CD14-positive monocyte (primary cell): ENCODE measurements at regions not wholly inside any gene's neighbourhood (a gene's known extent, or its start where the extent isn't known, plus 50 kb on each side); places are given as distances from the start of the nearest gene placed in this dataset.

Experiments
- DNase-seq, 3 donors: peaks; one replicate each; pipeline ENCODE4 v3.0.0-alpha.2; 2011 to 2022
- H2AFZ ChIP-seq: 2 replicates; pipeline ENCODE4 v1.6.0; 2012; ENCODE audit warnings: mild to moderate bottlenecking, low read depth, low read length, inconsistent platforms; ENCODE audit not compliant: insufficient read depth, poor library complexity, severe bottlenecking
- H3K27ac ChIP-seq, 2 donors: 1 replicate in 1 of 2; 2 replicates in 1 of 2; pipeline ENCODE4 v1.5.1; 2012 to 2013; ENCODE audit warnings: low read length in 2 of 2, control low read depth in 1 of 2, inconsistent platforms in 1 of 2, low read depth in 1 of 2, mild to moderate bottlenecking in 1 of 2
- H3K27me3 ChIP-seq, 2 donors: one replicate each; pipeline versions ENCODE4 v1.6.0 to v1.6.1; 2011 to 2013; ENCODE audit warnings: low read length in 2 of 2; ENCODE audit not compliant: control insufficient read depth in 2 of 2, insufficient read depth in 2 of 2
- H3K36me3 ChIP-seq, 2 donors: replicated peaks in 1 of 2; 1 replicate in 1 of 2; 2 replicates in 1 of 2; pipeline versions ENCODE4 v1.5.1 to v1.6.1; 2012 to 2013; ENCODE audit warnings: low read length in 2 of 2, control low read depth in 1 of 2, inconsistent platforms in 1 of 2, mild to moderate bottlenecking in 1 of 2; ENCODE audit not compliant: insufficient read depth in 2 of 2, control insufficient read depth in 1 of 2
- H3K4me1 ChIP-seq, 2 donors: 1 replicate in 1 of 2; 2 replicates in 1 of 2; pipeline versions ENCODE4 v1.5.1 to v1.6.1; 2012 to 2013; ENCODE audit warnings: low read length in 2 of 2, control low read depth in 1 of 2, inconsistent platforms in 1 of 2, mild to moderate bottlenecking in 1 of 2, moderate library complexity in 1 of 2; ENCODE audit not compliant: insufficient read depth in 2 of 2, control insufficient read depth in 1 of 2
- H3K4me2 ChIP-seq: replicated peaks from 2 replicates; pipeline ENCODE3; 2012; ENCODE audit warnings: low read length, moderate library complexity, mild to moderate bottlenecking; ENCODE audit not compliant: poor library complexity, severe bottlenecking; ENCODE audit errors: extremely low read depth
- H3K4me3 ChIP-seq, 3 experiments: fragments of 200-600 bp in 1 of 3; sonication (generic) in 1 of 3; replicated peaks in 1 of 3; 1 replicate in 2 of 3; 2 replicates in 1 of 3; pipeline ENCODE4 v1.5.1; 2011 to 2013; ENCODE audit warnings: low read length in 3 of 3, mild to moderate bottlenecking in 3 of 3, control low read depth in 2 of 3, low read depth in 2 of 3, inconsistent platforms in 1 of 3, moderate library complexity in 1 of 3
- H3K79me2 ChIP-seq: 2 replicates; pipeline ENCODE4 v1.6.0; 2012; ENCODE audit warnings: mild to moderate bottlenecking, control low read depth, inconsistent platforms, low read length, moderate library complexity; ENCODE audit not compliant: insufficient read depth
- H3K9ac ChIP-seq: 2 replicates; pipeline ENCODE4 v1.6.0; 2017; ENCODE audit warnings: low read length, mild to moderate bottlenecking; ENCODE audit not compliant: insufficient read depth, poor library complexity, severe bottlenecking
- H3K9me3 ChIP-seq, 2 donors: replicated peaks in 1 of 2; 1 replicate in 1 of 2; 2 replicates in 1 of 2; pipeline versions ENCODE4 v1.5.1 to v1.6.1; 2012 to 2013; ENCODE audit warnings: low read length in 2 of 2, control low read depth in 1 of 2; ENCODE audit not compliant: control insufficient read depth in 1 of 2, insufficient read depth in 1 of 2
- H4K20me1 ChIP-seq: 2 replicates; pipeline ENCODE4 v1.6.0; 2012; ENCODE audit warnings: mild to moderate bottlenecking, low read length, control low read depth, moderate library complexity; ENCODE audit not compliant: insufficient read depth
- H3K27ac Mint-ChIP-seq, 7 donors: one replicate each; pipeline ENCODE4 v1.8.0; 2020; ENCODE audit warnings: mild to moderate bottlenecking in 7 of 7, mixed read lengths in 7 of 7, moderate library complexity in 6 of 7, inconsistent platforms in 2 of 7
- H3K27me3 Mint-ChIP-seq, 3 donors: one replicate each; pipeline ENCODE4 v1.8.0; 2021 to 2022; ENCODE audit warnings: low read depth in 3 of 3, mild to moderate bottlenecking in 3 of 3, mixed read lengths in 3 of 3, moderate library complexity in 3 of 3, inconsistent platforms in 1 of 3
- H3K36me3 Mint-ChIP-seq, 2 donors: one replicate each; pipeline ENCODE4 v1.8.0; 2020; ENCODE audit warnings: mixed read lengths in 2 of 2, inconsistent platforms in 1 of 2, mild to moderate bottlenecking in 1 of 2
- H3K4me1 Mint-ChIP-seq: one replicate; pipeline ENCODE4 v1.8.0; 2020; ENCODE audit warnings: mild to moderate bottlenecking, mixed read lengths
- H3K4me3 Mint-ChIP-seq, 2 donors: one replicate each; pipeline ENCODE4 v1.8.0; 2020; ENCODE audit warnings: mild to moderate bottlenecking in 2 of 2, mixed read lengths in 2 of 2, moderate library complexity in 1 of 2
- H3K9me3 Mint-ChIP-seq, 7 donors: one replicate each; pipeline ENCODE4 v1.8.0; 2020 to 2022; ENCODE audit warnings: mixed read lengths in 7 of 7, mild to moderate bottlenecking in 6 of 7, moderate library complexity in 6 of 7, inconsistent platforms in 2 of 7
- WGBS: methylation state at CpG from one replicate; pipeline ENCODE4 v1.1.5; 2013; ENCODE audit warnings: missing lambda C conversion rate; ENCODE audit not compliant: insufficient coverage; 5-methylcytosine and 5-hydroxymethylcytosine counted together
- intact Hi-C, 2 donors: fragments of 100-400 bp; cut with micrococcal nuclease; formaldehyde crosslinking; loops; one replicate each; pipeline versions ENCODE4 v1.15.0 to v1.15.1; 2023
- TF ChIP-seq, protein P1 (sequence below): fragments of 200-600 bp; IDR thresholded peaks from one replicate; pipeline ENCODE4 v1.8.0; 2022; ENCODE audit warnings: antibody characterized with exemption, mild to moderate bottlenecking

GRCh38 chr14:97602438-97603117, 805.4 kb downstream of the VRK1 start:
- Mint-ChIP-seq H3K27me3 (peaks cover 0 to 4% (median 4%) of the 10 kb centered on the region in 3 donors), H3K27ac (no peak overlapping the region), H3K9me3 (peaks cover 0 to 3% (median 0%) of the 10 kb centered on the region in 7 donors), H3K36me3 (no peaks in the 10 kb centered on the region), H3K4me3 (no peak overlapping the region), H3K4me1 (no peaks in the 10 kb centered on the region)
- Histone ChIP-seq H3K4me1 (no peaks in the 10 kb centered on the region), H4K20me1 (no peaks in the 10 kb centered on the region), H3K9ac (no peak overlapping the region), H2AFZ (no peak overlapping the region), H3K27ac (no peak overlapping the region), H3K9me3 (no peaks in the 10 kb centered on the region), H3K79me2 (no peaks in the 10 kb centered on the region), H3K4me2 (no peak overlapping the region), H3K4me3 (no peak overlapping the region), H3K36me3 (no peaks in the 10 kb centered on the region), H3K27me3 (peaks cover 3 to 9% of the 10 kb centered on the region in 2 donors)
- TF ChIP-seq, protein P1, sequence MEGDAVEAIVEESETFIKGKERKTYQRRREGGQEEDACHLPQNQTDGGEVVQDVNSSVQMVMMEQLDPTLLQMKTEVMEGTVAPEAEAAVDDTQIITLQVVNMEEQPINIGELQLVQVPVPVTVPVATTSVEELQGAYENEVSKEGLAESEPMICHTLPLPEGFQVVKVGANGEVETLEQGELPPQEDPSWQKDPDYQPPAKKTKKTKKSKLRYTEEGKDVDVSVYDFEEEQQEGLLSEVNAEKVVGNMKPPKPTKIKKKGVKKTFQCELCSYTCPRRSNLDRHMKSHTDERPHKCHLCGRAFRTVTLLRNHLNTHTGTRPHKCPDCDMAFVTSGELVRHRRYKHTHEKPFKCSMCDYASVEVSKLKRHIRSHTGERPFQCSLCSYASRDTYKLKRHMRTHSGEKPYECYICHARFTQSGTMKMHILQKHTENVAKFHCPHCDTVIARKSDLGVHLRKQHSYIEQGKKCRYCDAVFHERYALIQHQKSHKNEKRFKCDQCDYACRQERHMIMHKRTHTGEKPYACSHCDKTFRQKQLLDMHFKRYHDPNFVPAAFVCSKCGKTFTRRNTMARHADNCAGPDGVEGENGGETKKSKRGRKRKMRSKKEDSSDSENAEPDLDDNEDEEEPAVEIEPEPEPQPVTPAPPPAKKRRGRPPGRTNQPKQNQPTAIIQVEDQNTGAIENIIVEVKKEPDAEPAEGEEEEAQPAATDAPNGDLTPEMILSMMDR: no peak
- peak in 1 of 3 donors; percentile 3 for DNase-seq
- intact Hi-C loops: no loop called here
- WGBS: 3% methylated on average over 11 of the region's 13 CpGs

GRCh38 chr14:97603201-97603600, 806.0 kb downstream of the VRK1 start:
- Histone ChIP-seq H3K27ac (no peak overlapping the region), H3K4me1 (no peaks in the 10 kb centered on the region), H3K4me2 (no peak overlapping the region), H2AFZ (no peak overlapping the region), H3K79me2 (no peaks in the 10 kb centered on the region), H3K9me3 (no peaks in the 10 kb centered on the region), H3K36me3 (no peaks in the 10 kb centered on the region), H3K9ac (no peak overlapping the region), H3K4me3 (no peak overlapping the region), H3K27me3 (peaks cover 3 to 9% of the 10 kb centered on the region in 2 donors), H4K20me1 (no peaks in the 10 kb centered on the region)
- DNase-seq: no peak
- intact Hi-C loops: no loop called here
- Mint-ChIP-seq H3K27me3 (peaks cover 0 to 6% (median 4%) of the 10 kb centered on the region in 3 donors), H3K9me3 (peaks cover 0 to 3% (median 0%) of the 10 kb centered on the region in 7 donors), H3K4me3 (no peak overlapping the region), H3K4me1 (no peaks in the 10 kb centered on the region), H3K27ac (no peak overlapping the region), H3K36me3 (no peaks in the 10 kb centered on the region)
- WGBS: no CpG with 5 or more reads among the region's 3 CpGs
- TF ChIP-seq, protein P1: no peak
